H1 (cell line): ENCODE measurements at regions not wholly inside any gene's neighbourhood (a gene's known extent, or its start where the extent isn't known, plus 50 kb on each side); places are given as distances from the start of the nearest gene placed in this dataset.

Experiments used
- CTCF ChIA-PET: fragments of 300-600 bp; sonication (Branson Sonifier 250); formaldehyde crosslinking; loops from one replicate; lab custom pipeline; 2021; ENCODE audit not compliant: partially characterized antibody; lab: Charles Lee
- POLR2A ChIA-PET: fragments of 300-600 bp; sonication (Branson Sonifier 250); formaldehyde crosslinking; loops from one replicate; lab custom pipeline; 2021; ENCODE audit warnings: inconsistent platforms; ENCODE audit not compliant: partially characterized antibody; lab: Charles Lee
- DNase-seq, 2 experiments: peaks; one replicate each; pipeline versions ENCODE4 v3.0.0 to v3.0.0-alpha.2; 2010 to 2022; ENCODE audit warnings: low spot score in 2 of 2, low read depth in 1 of 2, mixed read lengths in 1 of 2
- FAIRE-seq: peaks from 2 replicates; lab custom pipeline; 2011; peaks lifted over from hg19 to GRCh38; lab: Jason Lieb, UNC
- H2AFZ ChIP-seq: 2 replicates; pipeline ENCODE4 v1.8.1; 2012; ENCODE audit warnings: low read length, inconsistent platforms
- H2AK5ac ChIP-seq: 2 replicates; pipeline ENCODE4 v1.6.1; 2013; ENCODE audit warnings: low read depth, low read length
- H2BK120ac ChIP-seq: replicated peaks from 2 replicates; pipeline ENCODE3; 2013; ENCODE audit warnings: low read depth, low read length, inconsistent platforms
- H2BK12ac ChIP-seq: 2 replicates; pipeline ENCODE4 v1.6.1; 2013; ENCODE audit warnings: low read depth, low read length
- H2BK15ac ChIP-seq: 2 replicates; pipeline ENCODE4 v1.6.1; 2013; ENCODE audit warnings: low read length
- H2BK20ac ChIP-seq: 2 replicates; pipeline ENCODE4 v1.6.1; 2013; ENCODE audit warnings: low read length
- H2BK5ac ChIP-seq: 2 replicates; pipeline ENCODE4 v1.6.1; 2013; ENCODE audit warnings: low read depth, low read length
- H3K14ac ChIP-seq: 2 replicates; pipeline ENCODE4 v1.6.1; 2013; ENCODE audit warnings: inconsistent platforms; ENCODE audit not compliant: insufficient read length
- H3K18ac ChIP-seq: 2 replicates; pipeline ENCODE4 v1.6.1; 2013; ENCODE audit warnings: low read length; ENCODE audit errors: extremely low read depth
- H3K23ac ChIP-seq: 2 replicates; pipeline ENCODE4 v1.6.1; 2013; ENCODE audit warnings: inconsistent platforms; ENCODE audit not compliant: insufficient read length
- H3K23me2 ChIP-seq: 2 replicates; pipeline ENCODE4 v1.6.1; 2013; ENCODE audit warnings: low read depth, low read length
- H3K27ac ChIP-seq: 2 replicates; pipeline ENCODE4 v1.6.1; 2011; ENCODE audit warnings: low read depth, low read length, inconsistent platforms
- H3K27me3 ChIP-seq, 4 experiments: replicated peaks in 1 of 4; 1 replicate in 1 of 4; 2 replicates in 3 of 4; pipeline versions ENCODE4 v1.6.1 to v1.8.1; 2011 to 2013; ENCODE audit warnings: low read length in 3 of 4, mild to moderate bottlenecking in 3 of 4, inconsistent platforms in 2 of 4, mixed read lengths in 2 of 4, moderate library complexity in 1 of 4; ENCODE audit not compliant: control insufficient read depth in 3 of 4, insufficient read depth in 3 of 4; ENCODE audit errors: extremely low read depth in 1 of 4
- H3K36me3 ChIP-seq, 4 experiments: 2 replicates each; pipeline versions ENCODE4 v1.6.1 to v1.8.1; 2011 to 2013; ENCODE audit warnings: mild to moderate bottlenecking in 4 of 4, low read length in 3 of 4, moderate library complexity in 2 of 4, control low read depth in 1 of 4, inconsistent platforms in 1 of 4; ENCODE audit not compliant: insufficient read depth in 4 of 4, control insufficient read depth in 2 of 4
- H3K4ac ChIP-seq: replicated peaks from 2 replicates; pipeline ENCODE3; 2013; ENCODE audit warnings: low read length, low read depth, mixed read lengths, inconsistent platforms; ENCODE audit not compliant: insufficient read length
- H3K4me1 ChIP-seq, 4 experiments: replicated peaks in 1 of 4; 1 replicate in 1 of 4; 2 replicates in 3 of 4; pipeline versions ENCODE4 v1.6.1 to v1.8.1; 2011 to 2013; ENCODE audit warnings: low read length in 3 of 4, inconsistent platforms in 2 of 4, mixed read lengths in 1 of 4; ENCODE audit not compliant: insufficient read depth in 4 of 4, control insufficient read depth in 3 of 4
- H3K4me2 ChIP-seq, 2 experiments: 2 replicates each; pipeline versions ENCODE4 v1.6.1 to v1.8.1; 2011 to 2013; ENCODE audit warnings: low read depth in 2 of 2, low read length in 2 of 2, control low read depth in 1 of 2, inconsistent platforms in 1 of 2, mild to moderate bottlenecking in 1 of 2; ENCODE audit not compliant: insufficient read depth in 1 of 2
- H3K4me3 ChIP-seq, 4 experiments: fragments of 200-600, 300-600 bp in 1 of 4; sonication (generic), shearing (Covaris generic), sonication (Bioruptor Twin) in 1 of 4; 2 replicates each; pipeline versions ENCODE4 v1.5.1 to v1.8.1; 2011 to 2016; ENCODE audit warnings: low read length in 4 of 4, low read depth in 3 of 4, control low read depth in 2 of 4, inconsistent platforms in 2 of 4, mild to moderate bottlenecking in 2 of 4, mixed read lengths in 1 of 4, moderate library complexity in 1 of 4; ENCODE audit not compliant: insufficient read depth in 2 of 4; ENCODE audit errors: extremely low read depth in 1 of 4
- H3K56ac ChIP-seq: replicated peaks from 2 replicates; pipeline ENCODE3; 2013; ENCODE audit warnings: low read depth, mild to moderate bottlenecking, mixed read lengths, low read length, inconsistent platforms; ENCODE audit not compliant: insufficient read length
- H3K79me1 ChIP-seq: 2 replicates; pipeline ENCODE4 v1.6.1; 2013; ENCODE audit warnings: low read depth, low read length, control low read depth
- H3K79me2 ChIP-seq, 2 experiments: 2 replicates each; pipeline versions ENCODE4 v1.6.1 to v1.8.1; 2012 to 2013; ENCODE audit warnings: low read length in 2 of 2, mild to moderate bottlenecking in 2 of 2, inconsistent platforms in 1 of 2; ENCODE audit not compliant: insufficient read depth in 2 of 2, control insufficient read depth in 1 of 2
- H3K9ac ChIP-seq, 4 experiments: replicated peaks in 1 of 4; 1 replicate in 1 of 4; 2 replicates in 3 of 4; pipeline versions ENCODE4 v1.6.1 to v1.8.1; 2011 to 2013; ENCODE audit warnings: low read depth in 3 of 4, low read length in 3 of 4, control low read depth in 2 of 4, mild to moderate bottlenecking in 2 of 4, moderate library complexity in 2 of 4, inconsistent platforms in 1 of 4; ENCODE audit errors: extremely low read depth in 1 of 4
- H3K9me3 ChIP-seq, 2 experiments: 2 replicates each; pipeline versions ENCODE4 v1.6.1 to v1.8.1; 2012 to 2013; ENCODE audit warnings: mild to moderate bottlenecking in 2 of 2, moderate library complexity in 2 of 2, control low read depth in 1 of 2, inconsistent platforms in 1 of 2, low read depth in 1 of 2, low read length in 1 of 2, mixed read lengths in 1 of 2; ENCODE audit not compliant: insufficient read depth in 2 of 2
- H4K20me1 ChIP-seq, 2 experiments: replicated peaks in 1 of 2; 2 replicates each; pipeline versions ENCODE3 to v1.8.1; 2011 to 2013; ENCODE audit warnings: inconsistent platforms in 2 of 2, low read length in 2 of 2, mild to moderate bottlenecking in 1 of 2; ENCODE audit not compliant: insufficient read depth in 2 of 2, control insufficient read depth in 1 of 2
- H4K5ac ChIP-seq: 2 replicates; pipeline ENCODE4 v1.6.1; 2013; ENCODE audit warnings: low read length, low read depth, mixed read lengths, inconsistent platforms; ENCODE audit not compliant: insufficient read length
- H4K8ac ChIP-seq: 2 replicates; pipeline ENCODE4 v1.8.0; 2013; ENCODE audit warnings: mild to moderate bottlenecking, moderate library complexity, low read length, inconsistent platforms; ENCODE audit not compliant: insufficient read depth; ENCODE audit errors: extremely low read depth
- H4K91ac ChIP-seq: replicated peaks from 2 replicates; pipeline ENCODE3; 2013; ENCODE audit warnings: low read length, mixed read lengths, inconsistent platforms; ENCODE audit not compliant: insufficient read length
- BRCA1 ChIP-seq: IDR thresholded peaks from 2 replicates; pipeline ENCODE4 v1.6.1; 2012; ENCODE audit warnings: low read depth, low read length, improper control_type of control experiment
- CBX8 ChIP-seq: fragments of 300-800, 300-1000 bp; sonication (generic); IDR thresholded peaks from 2 replicates; pipeline ENCODE4 v1.7.1; 2016; ENCODE audit warnings: low read depth, low read length, borderline replicate concordance
- CEBPB ChIP-seq: IDR thresholded peaks from 2 replicates; pipeline ENCODE4 v1.6.1; 2012; ENCODE audit warnings: low read depth, low read length
- EGR1 ChIP-seq: IDR thresholded peaks from 2 replicates; pipeline ENCODE4 v1.6.1; 2011; ENCODE audit warnings: low read depth, low read length, borderline replicate concordance
- GTF2F1 ChIP-seq: IDR thresholded peaks from 2 replicates; pipeline ENCODE4 v1.6.1; 2012; ENCODE audit warnings: low read depth, low read length, improper control_type of control experiment, borderline replicate concordance
- JUND ChIP-seq: IDR thresholded peaks from 2 replicates; pipeline ENCODE4 v1.6.1; 2011; ENCODE audit warnings: mild to moderate bottlenecking, improper control_type of control experiment, low read length
- NRF1 ChIP-seq: IDR thresholded peaks from 2 replicates; pipeline ENCODE4 v1.6.1; 2011; ENCODE audit warnings: mild to moderate bottlenecking, low read depth, low read length, improper control_type of control experiment
- SAP30 ChIP-seq: fragments of 300-600 bp; sonication (generic); IDR thresholded peaks from 2 replicates; pipeline ENCODE4 v1.7.1; 2012; ENCODE audit warnings: low read length, moderate library complexity, mild to moderate bottlenecking, inconsistent platforms; ENCODE audit not compliant: insufficient read depth, insufficient replicate concordance
- SP1 ChIP-seq: IDR thresholded peaks from 2 replicates; pipeline ENCODE4 v1.6.1; 2011; ENCODE audit warnings: low read depth, low read length
- TBP ChIP-seq: IDR thresholded peaks from 2 replicates; pipeline ENCODE4 v1.6.1; 2011; ENCODE audit warnings: low read depth, low read length, improper control_type of control experiment
- USF2 ChIP-seq: IDR thresholded peaks from 2 replicates; pipeline ENCODE4 v1.6.1; 2011; ENCODE audit warnings: low read length, improper control_type of control experiment
- WGBS, 2 experiments: shearing (Covaris generic) in 1 of 2; methylation state at CpG; one replicate each; pipeline versions ENCODE4 v1.1.6 to v1.1.7; 2013 to 2015; ENCODE audit warnings: low lambda C conversion rate in 2 of 2, mixed read lengths in 2 of 2, inconsistent platforms in 1 of 2, low coverage in 1 of 2, missing lambda C conversion rate in 1 of 2; ENCODE audit not compliant: insufficient replicate concordance in 2 of 2, insufficient coverage in 1 of 2, insufficient read length in 1 of 2; ENCODE audit errors: extremely low coverage in 1 of 2, missing lambda C conversion rate in 1 of 2; 5-methylcytosine and 5-hydroxymethylcytosine counted together

GRCh38 chr12:81949416-81949815, 190.3 kb upstream of the PPFIA2 start:
- TF ChIP-seq CBX8: no peak
- TF ChIP-seq SP1: no peak
- TF ChIP-seq GTF2F1: no peak
- no peak for TF ChIP-seq CEBPB
- no peak for TF ChIP-seq TBP
- TF ChIP-seq SAP30: no peak
- TF ChIP-seq NRF1: no peak
- no peak for TF ChIP-seq JUND
- no peak for TF ChIP-seq USF2
- TF ChIP-seq BRCA1: no peak
- TF ChIP-seq EGR1: no peak
- POLR2A ChIA-PET: no interaction called here

More at GRCh38 chr12:81949416-81949815, 190.3 kb upstream of the PPFIA2 start:
- Histone ChIP-seq H3K79me1 (no peaks in the 10 kb centered on the region), H3K18ac (no peak overlapping the region), H3K79me2 (no peaks in the 10 kb centered on the region), H2BK15ac (no peak overlapping the region), H3K27me3 (no peaks in the 10 kb centered on the region), H2AK5ac (no peak overlapping the region), H3K4ac (no peak overlapping the region), H4K91ac (no peak overlapping the region), H3K36me3 (no peaks in the 10 kb centered on the region), H2BK12ac (no peak overlapping the region), H4K8ac (no peak overlapping the region), H3K9me3 (no peaks in the 10 kb centered on the region), H3K27ac (no peak overlapping the region), H2BK20ac (no peak overlapping the region), H3K56ac (no peak overlapping the region), H3K9ac (no peak overlapping the region), H3K23ac (no peak overlapping the region), H2BK5ac (no peak overlapping the region), H4K20me1 (no peaks in the 10 kb centered on the region), H2AFZ (no peak overlapping the region), H3K4me1 (peaks cover 0 to 2% (median under 1%) of the 10 kb centered on the region in 4 experiments; a peak in 1 of 7 replicates), H3K4me3 (no peak overlapping the region), H3K23me2 (no peaks in the 10 kb centered on the region), H4K5ac (no peak overlapping the region), H3K14ac (no peak overlapping the region), H2BK120ac (no peak overlapping the region), H3K4me2 (no peak overlapping the region)
- CTCF ChIA-PET: no interaction called here
- 88% methylated on average over 2 of the region's 2 CpGs; no CpG with 5 or more reads in 1 of the 2 experiments for WGBS, 2 experiments
- FAIRE-seq (no peak), DNase-seq (no peak)
